Panc1 (cell line): ENCODE measurements at regions not wholly inside any gene's neighbourhood (a gene's known extent, or its start where the extent isn't known, plus 50 kb on each side); places are given as distances from the start of the nearest gene placed in this dataset.

Source experiments
- ATAC-seq: fragments of 200-7000 bp; cut with Tn5 transposase; 2 replicates; pipeline ENCODE4 v1.9.1; 2020; ENCODE audit warnings: mild to moderate bottlenecking, moderate library complexity
- BruUV-seq: library from RNA; stranded (reverse); fragments of 400-500 nt; replicated peaks from 2 replicates; lab custom pipeline; 2021; lab: Mats Ljungman, UMichigan
- CTCF ChIA-PET: fragments of 300-600 bp; sonication (Branson Sonifier 250); formaldehyde crosslinking; loops from one replicate; lab custom pipeline; 2022; ENCODE audit warnings: antibody characterized with exemption; lab: Charles Lee
- POLR2A ChIA-PET: fragments of 300-600 bp; sonication (Branson Sonifier 250); formaldehyde crosslinking; loops from one replicate; lab custom pipeline; 2022; ENCODE audit warnings: antibody characterized with exemption; lab: Charles Lee
- DNase-seq: peaks from one replicate; pipeline ENCODE4 v3.0.0-alpha.2; 2010; ENCODE audit warnings: low read depth, low spot score
- H3K27ac ChIP-seq: 2 replicates; pipeline ENCODE4 v1.5.1; 2011; ENCODE audit warnings: mild to moderate bottlenecking, low read length, inconsistent platforms
- H3K27me3 ChIP-seq: fragments of 200-500 bp; sonication (Bioruptor generic); 2 replicates; pipeline ENCODE4 v1.6.0; 2014; ENCODE audit warnings: low read length, inconsistent platforms; ENCODE audit not compliant: control insufficient read depth, insufficient read depth
- H3K36me3 ChIP-seq: fragments of 200-500 bp; sonication (Bioruptor generic); 2 replicates; pipeline ENCODE4 v1.5.1; 2014; ENCODE audit warnings: inconsistent platforms, mild to moderate bottlenecking, low read length, moderate library complexity; ENCODE audit not compliant: control insufficient read depth, insufficient read depth
- H3K4me1 ChIP-seq: 2 replicates; pipeline ENCODE4 v1.5.1; 2011; ENCODE audit warnings: inconsistent platforms, mild to moderate bottlenecking, low read length, moderate library complexity; ENCODE audit not compliant: control insufficient read depth, insufficient read depth
- H3K4me3 ChIP-seq, 2 experiments: 2 replicates each; pipeline ENCODE4 v1.5.1; 2011 to 2012; ENCODE audit warnings: low read depth in 2 of 2, low read length in 2 of 2, mild to moderate bottlenecking in 2 of 2, inconsistent platforms in 1 of 2, moderate library complexity in 1 of 2
- H3K9me3 ChIP-seq: fragments of 200-500 bp; sonication (Bioruptor generic); 2 replicates; pipeline ENCODE4 v1.5.1; 2014; ENCODE audit warnings: low read depth, mild to moderate bottlenecking, inconsistent platforms, low read length, moderate library complexity; ENCODE audit not compliant: control insufficient read depth, insufficient read depth
- POLR2AphosphoS5 ChIP-seq: IDR thresholded peaks from 2 replicates; pipeline ENCODE4 v1.6.1; 2012; ENCODE audit warnings: mild to moderate bottlenecking, low read depth, low read length, moderate library complexity
- REST ChIP-seq, 2 experiments: IDR thresholded peaks; 2 replicates each; pipeline ENCODE4 v1.6.1; 2011 to 2012; ENCODE audit warnings: low read depth in 2 of 2, control low read depth in 1 of 2, low read length in 1 of 2, mild to moderate bottlenecking in 1 of 2, moderate library complexity in 1 of 2; ENCODE audit not compliant: insufficient read depth in 1 of 2
- SIN3A ChIP-seq: IDR thresholded peaks from 2 replicates; pipeline ENCODE4 v1.6.1; 2012; ENCODE audit warnings: low read depth, mild to moderate bottlenecking, low read length, moderate library complexity, borderline replicate concordance; ENCODE audit not compliant: insufficient read depth
- TCF7L2 ChIP-seq: IDR thresholded peaks from 2 replicates; pipeline ENCODE4 v1.6.1; 2011; ENCODE audit warnings: mild to moderate bottlenecking, low read depth, low read length, inconsistent platforms
- in situ Hi-C: cut with HindIII; loops from 2 replicates; pipeline ENCODE4 v1.10.0; 2016; ENCODE audit warnings: low sequenced_read_pairs, low pct_unique_long_range_greater_than_20kb
- intact Hi-C: fragments of 100-400 bp; cut with micrococcal nuclease; formaldehyde crosslinking; loops from one replicate; pipeline ENCODE4 v1.10.0; 2022; ENCODE audit not compliant: unreplicated experiment

DNA sequence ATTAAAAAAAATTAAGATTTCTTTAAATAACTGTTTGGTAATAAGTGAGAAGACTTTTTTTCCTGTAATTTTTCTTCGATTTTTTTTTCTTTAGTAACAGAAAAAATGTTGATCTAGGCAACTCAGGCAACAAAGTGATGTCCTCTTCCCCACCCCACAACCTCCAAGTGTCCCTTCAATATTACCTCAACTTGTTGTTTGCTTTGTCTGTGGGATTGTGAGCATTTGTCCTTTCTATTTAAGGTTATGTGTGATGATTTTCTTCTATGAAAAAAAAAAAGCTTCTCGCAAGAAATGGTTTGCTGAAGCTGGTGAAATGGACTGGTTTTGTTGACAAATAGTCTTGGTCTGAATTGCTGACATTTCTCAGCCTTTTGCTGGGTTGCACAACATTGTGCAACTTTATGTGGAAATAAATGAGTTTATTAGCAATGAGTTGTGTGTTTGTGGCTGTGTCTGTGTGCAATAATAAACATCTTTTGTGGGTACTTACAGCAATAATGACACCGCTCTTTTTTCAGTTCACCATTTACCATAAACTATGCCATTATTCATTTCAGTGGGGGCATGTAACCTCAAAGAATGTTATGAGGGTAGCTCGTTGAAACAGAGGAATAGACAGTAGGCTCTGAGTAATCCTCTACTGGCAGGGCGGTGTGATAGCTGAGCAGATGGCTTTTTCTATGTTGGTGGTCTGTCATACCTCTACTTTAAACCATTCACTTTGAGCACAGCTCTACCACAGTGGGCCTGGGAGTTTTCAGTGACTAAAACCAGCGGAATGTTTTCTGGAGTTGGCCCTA, 218.4 kb downstream of the HLX start:
- in situ Hi-C loops (no loop called here), intact Hi-C loops (no loop called here)
- POLR2A ChIA-PET: interaction anchor here (0.8 kb wide), 1 partner anchor 14 kb away, joined by 3 read pairs; no protein-coding TSS in a partner anchor
- no peak overlapping the region for H3K4me3 ChIP-seq
- no peaks in the 10 kb centered on the region for H3K36me3 ChIP-seq
- no peaks in the 10 kb centered on the region for H3K4me1 ChIP-seq
- CTCF ChIA-PET: no interaction called here
- H3K9me3 ChIP-seq: no peaks in the 10 kb centered on the region
- DNase-seq (no peak), ATAC-seq (no peak)
- H3K27ac ChIP-seq: no peak overlapping the region
- no peaks in the 10 kb centered on the region for H3K27me3 ChIP-seq
- no TSS peak for BruUV-seq
- TF ChIP-seq POLR2AphosphoS5 (no peak), SIN3A (no peak), TCF7L2 (no peak), REST (IDR thresholded peaks at IDR 0.05; ENCODE audit: insufficient read depth in 1 of 2, low read depth in 2 of 2, low read length in 1 of 2) (no peak)

GRCh38 chr1:221098471-221099405, 219.5 kb downstream of the HLX start:
- no peak overlapping the region for H3K27ac ChIP-seq
- intact Hi-C loops: no loop called here
- POLR2A ChIA-PET: no interaction called here

More at GRCh38 chr1:221098471-221099405, 219.5 kb downstream of the HLX start:
- BruUV-seq: no TSS peak
- no peak for TF ChIP-seq SIN3A
- no peak for TF ChIP-seq REST (IDR thresholded peaks at IDR 0.05; ENCODE audit: insufficient read depth in 1 of 2, low read depth in 2 of 2, low read length in 1 of 2)
- CTCF ChIA-PET: no interaction called here
- DNase-seq: no peak
- Histone ChIP-seq H3K36me3 (no peaks in the 10 kb centered on the region), H3K4me1 (no peaks in the 10 kb centered on the region), H3K27me3 (no peaks in the 10 kb centered on the region), H3K4me3 (no peak overlapping the region), H3K9me3 (no peaks in the 10 kb centered on the region)
- no peak for ATAC-seq
- in situ Hi-C loops: no loop called here
